ENCODE measurements at regions not wholly inside any gene's neighbourhood (a gene's known extent, or its start where the extent isn't known, plus 50 kb on each side); places are given as distances from the start of the nearest gene placed in this dataset.

DNA sequence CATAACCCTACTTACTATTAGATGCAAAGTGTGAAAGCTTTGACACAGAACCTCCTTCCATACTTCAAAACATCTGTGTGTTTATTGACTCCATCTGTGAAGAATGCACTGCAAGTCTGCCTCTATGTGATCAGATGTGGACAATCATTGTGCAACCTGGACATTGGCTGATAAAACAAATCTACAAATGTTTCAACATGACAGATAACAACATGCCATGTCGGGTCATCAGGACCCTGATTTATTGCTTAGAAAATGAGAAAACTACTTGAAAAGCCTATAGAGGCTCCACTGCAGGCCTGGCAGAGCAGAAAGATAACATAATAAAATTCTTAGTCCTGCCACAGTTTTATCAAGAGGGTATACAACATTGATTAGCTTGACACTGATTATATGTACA, 1286.4 kb downstream of the GRIK2 start (continued):
- TF ChIP-seq, protein P1, sequence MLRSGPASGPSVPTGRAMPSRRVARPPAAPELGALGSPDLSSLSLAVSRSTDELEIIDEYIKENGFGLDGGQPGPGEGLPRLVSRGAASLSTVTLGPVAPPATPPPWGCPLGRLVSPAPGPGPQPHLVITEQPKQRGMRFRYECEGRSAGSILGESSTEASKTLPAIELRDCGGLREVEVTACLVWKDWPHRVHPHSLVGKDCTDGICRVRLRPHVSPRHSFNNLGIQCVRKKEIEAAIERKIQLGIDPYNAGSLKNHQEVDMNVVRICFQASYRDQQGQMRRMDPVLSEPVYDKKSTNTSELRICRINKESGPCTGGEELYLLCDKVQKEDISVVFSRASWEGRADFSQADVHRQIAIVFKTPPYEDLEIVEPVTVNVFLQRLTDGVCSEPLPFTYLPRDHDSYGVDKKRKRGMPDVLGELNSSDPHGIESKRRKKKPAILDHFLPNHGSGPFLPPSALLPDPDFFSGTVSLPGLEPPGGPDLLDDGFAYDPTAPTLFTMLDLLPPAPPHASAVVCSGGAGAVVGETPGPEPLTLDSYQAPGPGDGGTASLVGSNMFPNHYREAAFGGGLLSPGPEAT (IDR thresholded peaks at IDR 0.05; ENCODE audit: low read depth), result no peak
- TF ChIP-seq GABPA (IDR thresholded peaks at IDR 0.05; ENCODE audit: low read depth), result no peak

DNA sequence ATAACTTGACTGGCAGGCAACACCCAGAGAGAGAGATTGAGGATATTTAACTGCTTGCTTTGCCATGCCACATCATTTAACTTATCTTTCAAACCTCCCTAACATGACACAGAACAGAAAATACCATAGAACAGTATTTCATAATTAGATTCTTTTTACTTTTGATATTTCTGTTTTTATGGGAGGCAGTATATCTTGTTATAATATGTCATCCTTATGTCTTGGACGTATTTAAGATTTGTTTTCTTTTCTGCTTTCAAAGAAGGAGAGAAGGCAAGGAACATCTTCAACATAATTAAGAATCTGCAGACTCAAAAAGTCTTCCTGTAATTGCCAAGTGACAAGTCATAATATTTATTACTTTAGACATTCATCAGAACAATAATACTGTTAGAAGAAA, 1283.7 kb downstream of the GRIK2 start:
- Histone ChIP-seq H3K27ac (ENCODE audit: control insufficient read depth, insufficient read depth) (no peak overlapping the region), H3K4me1 (ENCODE audit: control insufficient read depth, insufficient read depth, low read length) (no peaks in the 10 kb centered on the region), H2AFZ (ENCODE audit: control insufficient read depth, low read depth, low read length) (no peak overlapping the region), H3K9ac (ENCODE audit: control insufficient read depth, insufficient read depth, low read length) (no peak overlapping the region), H4K20me1 (ENCODE audit: control insufficient read depth, insufficient read depth) (no peaks in the 10 kb centered on the region), H3K9me3 (replicated peaks; ENCODE audit: control insufficient read depth, insufficient read depth, low read length) (no peaks in the 10 kb centered on the region), H3K36me3 (ENCODE audit: control insufficient read depth in 2 of 2, insufficient read depth in 2 of 2, low read length in 1 of 2) (no peaks in the 10 kb centered on the region), H3K4me2 (ENCODE audit: control insufficient read depth, insufficient read depth) (no peak overlapping the region), H3K79me2 (ENCODE audit: control insufficient read depth, insufficient read depth, low read length) (no peaks in the 10 kb centered on the region), H3K27me3 (replicated peaks in 1 of 2; ENCODE audit: control insufficient read depth in 2 of 2, insufficient read depth in 2 of 2, low read length in 1 of 2) (no peaks in the 10 kb centered on the region), H3K4me3 (no peak overlapping the region)
- ChIA-PET RAD21 (ENCODE audit: unreplicated experiment) (no interaction called here), POLR2A (no interaction called here), SMC1A (ENCODE audit: uncharacterized antibody, unreplicated experiment) (no interaction called here), CTCF (no interaction called here)
- intact Hi-C loops (cut with micrococcal nuclease; ENCODE audit: unreplicated experiment) (no loop called here), in situ Hi-C loops (cut with MboI) (no loop called here)
- 0% methylated on average over 1 of the region's 1 CpG for WGBS (ENCODE audit: insufficient coverage, insufficient replicate concordance, low lambda C conversion rate, missing lambda C conversion rate)
- DNase-seq (ENCODE audit: low read depth, low spot score) (no peak), ATAC-seq (no peak), FAIRE-seq (no peak)
- no TSS peak for BruUV-seq (replicated peaks)
- TF ChIP-seq MEF2B (IDR thresholded peaks at IDR 0.05; ENCODE audit: partially characterized antibody, poor library complexity, severe bottlenecking) (no peak), HDAC6 (IDR thresholded peaks at IDR 0.05; ENCODE audit: unreplicated experiment) (no peak), MYC (IDR thresholded peaks at IDR 0.05; ENCODE audit: insufficient read depth, insufficient read length, insufficient replicate concordance, low read length, severe bottlenecking) (no peak), YBX1 (IDR thresholded peaks at IDR 0.05) (no peak), CBX3 (IDR thresholded peaks at IDR 0.05; ENCODE audit: borderline replicate concordance, low read depth) (no peak), TARDBP (IDR thresholded peaks at IDR 0.05; ENCODE audit: borderline replicate concordance) (no peak), CBFB (IDR thresholded peaks at IDR 0.05; ENCODE audit: low read depth) (no peak), SREBF2 (IDR thresholded peaks at IDR 0.05; ENCODE audit: low read length) (no peak), GATAD2B (conservative IDR thresholded peaks at IDR 0.05; ENCODE audit: low read depth) (no peak), POU2F2 (IDR thresholded peaks at IDR 0.05; ENCODE audit: borderline replicate concordance, low read depth, low read length) (no peak), ZNF622 (IDR thresholded peaks at IDR 0.05) (no peak), KAT2A (conservative IDR thresholded peaks at IDR 0.05; ENCODE audit: control insufficient read depth, low read depth, low read length) (no peak), STAT3 (IDR thresholded peaks at IDR 0.05; ENCODE audit: low read depth, low read length) (no peak)
- TF ChIP-seq, protein P2, sequence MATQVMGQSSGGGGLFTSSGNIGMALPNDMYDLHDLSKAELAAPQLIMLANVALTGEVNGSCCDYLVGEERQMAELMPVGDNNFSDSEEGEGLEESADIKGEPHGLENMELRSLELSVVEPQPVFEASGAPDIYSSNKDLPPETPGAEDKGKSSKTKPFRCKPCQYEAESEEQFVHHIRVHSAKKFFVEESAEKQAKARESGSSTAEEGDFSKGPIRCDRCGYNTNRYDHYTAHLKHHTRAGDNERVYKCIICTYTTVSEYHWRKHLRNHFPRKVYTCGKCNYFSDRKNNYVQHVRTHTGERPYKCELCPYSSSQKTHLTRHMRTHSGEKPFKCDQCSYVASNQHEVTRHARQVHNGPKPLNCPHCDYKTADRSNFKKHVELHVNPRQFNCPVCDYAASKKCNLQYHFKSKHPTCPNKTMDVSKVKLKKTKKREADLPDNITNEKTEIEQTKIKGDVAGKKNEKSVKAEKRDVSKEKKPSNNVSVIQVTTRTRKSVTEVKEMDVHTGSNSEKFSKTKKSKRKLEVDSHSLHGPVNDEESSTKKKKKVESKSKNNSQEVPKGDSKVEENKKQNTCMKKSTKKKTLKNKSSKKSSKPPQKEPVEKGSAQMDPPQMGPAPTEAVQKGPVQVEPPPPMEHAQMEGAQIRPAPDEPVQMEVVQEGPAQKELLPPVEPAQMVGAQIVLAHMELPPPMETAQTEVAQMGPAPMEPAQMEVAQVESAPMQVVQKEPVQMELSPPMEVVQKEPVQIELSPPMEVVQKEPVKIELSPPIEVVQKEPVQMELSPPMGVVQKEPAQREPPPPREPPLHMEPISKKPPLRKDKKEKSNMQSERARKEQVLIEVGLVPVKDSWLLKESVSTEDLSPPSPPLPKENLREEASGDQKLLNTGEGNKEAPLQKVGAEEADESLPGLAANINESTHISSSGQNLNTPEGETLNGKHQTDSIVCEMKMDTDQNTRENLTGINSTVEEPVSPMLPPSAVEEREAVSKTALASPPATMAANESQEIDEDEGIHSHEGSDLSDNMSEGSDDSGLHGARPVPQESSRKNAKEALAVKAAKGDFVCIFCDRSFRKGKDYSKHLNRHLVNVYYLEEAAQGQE (IDR thresholded peaks at IDR 0.05; ENCODE audit: low read depth, low read length), result no peak
- TF ChIP-seq, protein P3, sequence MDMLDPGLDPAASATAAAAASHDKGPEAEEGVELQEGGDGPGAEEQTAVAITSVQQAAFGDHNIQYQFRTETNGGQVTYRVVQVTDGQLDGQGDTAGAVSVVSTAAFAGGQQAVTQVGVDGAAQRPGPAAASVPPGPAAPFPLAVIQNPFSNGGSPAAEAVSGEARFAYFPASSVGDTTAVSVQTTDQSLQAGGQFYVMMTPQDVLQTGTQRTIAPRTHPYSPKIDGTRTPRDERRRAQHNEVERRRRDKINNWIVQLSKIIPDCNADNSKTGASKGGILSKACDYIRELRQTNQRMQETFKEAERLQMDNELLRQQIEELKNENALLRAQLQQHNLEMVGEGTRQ (IDR thresholded peaks at IDR 0.05; ENCODE audit: borderline replicate concordance, low read depth, low read length), result no peak
- TF ChIP-seq, protein P1 (IDR thresholded peaks at IDR 0.05; ENCODE audit: low read depth), result no peak
